ENCODE measurements at regions not wholly inside any gene's neighbourhood (a gene's known extent, or its start where the extent isn't known, plus 50 kb on each side); places are given as distances from the start of the nearest gene placed in this dataset.

DNA sequence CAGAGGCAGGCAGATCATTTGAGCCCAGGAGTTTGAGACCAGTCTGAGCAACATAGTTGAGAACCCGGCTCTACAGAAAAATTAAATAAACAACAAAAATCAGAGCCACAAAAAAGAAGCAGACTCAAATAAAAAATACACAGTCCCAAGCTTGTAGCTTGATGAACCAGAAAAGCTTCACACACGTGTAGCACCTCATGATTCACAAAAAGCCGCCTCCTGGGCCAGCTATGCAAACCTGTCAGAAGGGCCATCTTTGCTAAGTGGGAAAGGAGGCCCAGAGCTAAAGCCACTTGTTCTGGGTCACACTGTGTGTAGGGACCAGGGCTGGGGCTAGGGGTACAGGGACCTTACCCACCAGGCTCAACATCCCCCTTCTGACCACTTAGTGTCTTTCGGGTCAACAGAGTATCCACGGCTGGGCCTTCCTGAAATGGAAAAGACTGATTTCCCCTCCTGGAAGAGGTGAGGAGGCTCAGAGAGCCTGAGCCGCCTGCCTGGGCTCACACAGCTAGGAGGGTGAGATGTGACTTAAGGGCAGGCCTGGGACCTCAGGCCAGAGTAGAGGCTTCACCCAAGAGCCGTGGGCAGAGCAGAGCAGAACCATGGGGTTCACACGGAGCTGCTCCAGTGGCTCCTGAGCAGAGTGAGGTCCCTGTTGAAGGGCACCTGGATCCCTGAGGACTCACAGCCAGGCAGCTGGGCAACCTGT lies 269.6 kb downstream of the PARN start:
- ATAC-seq, result no peak

DNA sequence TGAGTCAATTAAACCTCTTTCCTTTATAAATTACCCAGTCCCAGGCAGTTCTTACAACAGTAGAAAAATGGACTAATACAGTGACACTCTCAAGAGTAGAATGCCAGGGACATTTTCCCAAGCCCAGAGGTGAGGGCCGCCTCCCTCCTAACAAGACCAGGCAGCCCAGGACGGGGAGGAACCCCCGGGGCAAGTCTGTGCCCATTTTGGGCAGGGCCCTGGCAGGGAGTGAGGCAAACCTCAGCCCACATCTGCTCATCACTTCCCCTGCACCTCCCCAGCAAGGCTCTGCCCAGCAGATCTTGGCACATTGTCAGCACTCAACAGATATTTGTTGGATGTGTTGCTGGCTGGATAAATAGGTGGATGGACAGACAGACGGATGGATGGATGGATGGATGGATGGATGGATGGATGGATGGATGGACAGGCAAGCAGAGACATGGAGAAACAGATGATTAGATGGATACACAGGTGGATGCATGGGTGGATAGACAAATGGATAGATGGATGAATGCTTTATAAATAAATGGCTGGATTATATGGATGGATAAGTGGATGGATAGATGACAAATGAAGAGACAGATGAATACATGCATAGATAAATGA lies 271.3 kb downstream of the PARN start:
- peak; percentile 92 for ATAC-seq

DNA sequence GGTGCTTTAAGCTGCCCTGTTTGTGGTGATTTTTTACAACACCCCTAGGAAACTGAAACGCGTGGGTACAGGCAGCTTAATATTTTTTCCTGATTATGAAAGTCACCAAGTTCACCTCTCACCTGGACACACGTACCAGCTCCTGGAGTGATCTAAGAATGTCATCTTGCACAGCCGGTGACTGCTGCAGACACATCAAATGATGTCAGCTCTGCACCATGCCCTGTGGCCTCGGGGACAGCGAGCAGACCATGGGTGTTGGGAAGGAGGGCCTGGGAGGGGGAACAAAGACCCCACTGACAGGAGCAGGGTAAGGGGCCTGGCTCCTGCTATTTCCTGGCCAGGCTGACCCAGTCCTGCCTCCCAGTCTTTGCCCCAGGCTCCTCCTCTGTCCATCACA lies 272.7 kb downstream of the PARN start:
- no peak for ATAC-seq

DNA sequence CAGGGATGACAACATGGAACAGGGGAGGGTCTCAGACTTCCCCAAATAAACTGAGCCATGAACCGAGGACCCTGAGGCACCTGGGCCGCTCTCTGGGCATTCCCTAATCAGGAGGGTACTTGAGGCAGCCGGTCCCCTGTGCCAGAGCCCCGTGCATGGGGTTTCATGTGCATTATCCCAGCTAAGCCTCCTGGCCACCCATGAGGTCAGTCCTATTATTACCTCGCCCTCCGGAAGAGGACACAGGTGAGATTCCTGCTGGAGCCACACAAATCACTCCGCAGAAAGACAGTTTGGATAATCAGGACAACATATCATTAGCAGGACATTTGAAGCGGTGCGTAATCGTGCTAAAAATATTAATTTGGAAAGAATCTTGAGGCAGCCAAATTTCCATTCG lies 274.0 kb downstream of the PARN start:
- no peak for ATAC-seq

DNA sequence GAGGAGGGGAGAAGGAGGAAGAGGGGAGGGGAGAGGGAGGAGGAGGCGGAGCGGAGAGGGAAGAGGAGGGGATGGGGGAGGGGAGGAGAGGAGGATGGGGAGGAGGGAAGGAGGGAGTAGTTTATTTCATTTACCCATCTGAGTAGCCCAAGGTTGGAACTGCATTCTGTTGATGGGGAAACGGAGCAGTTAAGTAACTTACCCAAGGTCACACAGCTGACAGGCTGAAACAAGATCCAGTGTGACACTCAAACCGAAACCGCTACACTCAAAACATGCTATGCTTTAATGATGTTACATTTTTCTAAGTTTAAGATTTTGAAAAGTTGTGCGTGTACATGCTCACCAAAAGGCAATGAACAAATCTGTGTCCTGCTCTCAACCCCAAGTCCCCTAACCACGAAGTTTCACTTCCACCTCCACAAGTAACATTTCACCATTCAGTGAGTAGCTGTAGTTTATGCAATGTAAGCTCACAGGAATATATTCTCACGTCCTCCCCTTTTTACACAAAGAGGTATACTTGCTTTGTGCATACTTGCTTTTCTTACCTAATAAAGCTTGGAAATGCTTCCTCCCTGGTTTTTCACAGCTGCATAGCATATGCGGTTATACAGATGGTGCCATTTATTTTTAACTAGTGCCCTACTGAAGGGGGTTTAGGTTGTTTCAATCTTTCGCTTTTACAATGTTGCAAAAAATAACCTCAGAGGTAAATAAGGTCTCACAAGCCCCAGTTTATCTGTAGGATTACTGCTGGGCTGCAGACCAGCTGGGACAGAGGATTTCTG lies 275.3 kb downstream of the PARN start:
- peak; percentile 33 for ATAC-seq

DNA sequence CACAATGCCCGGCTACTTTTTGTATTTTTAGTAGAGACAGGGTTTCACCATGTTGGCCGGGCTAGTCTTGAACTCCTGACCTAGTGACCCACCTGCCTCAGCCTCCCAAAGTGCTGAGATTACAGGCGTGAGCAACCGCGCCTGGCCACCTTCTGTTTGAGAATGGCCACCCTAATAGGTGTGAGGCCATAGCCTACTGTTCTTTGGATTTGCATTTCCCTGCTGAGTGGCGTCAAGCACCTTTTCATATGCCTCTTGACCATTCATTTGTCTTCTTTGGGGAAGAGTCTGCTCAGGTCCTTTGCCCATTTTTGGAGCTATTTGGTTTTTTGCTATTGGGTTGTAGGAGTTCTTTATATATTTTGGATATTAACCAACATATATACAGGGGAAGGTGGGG lies 276.7 kb downstream of the PARN start:
- no peak for ATAC-seq

DNA sequence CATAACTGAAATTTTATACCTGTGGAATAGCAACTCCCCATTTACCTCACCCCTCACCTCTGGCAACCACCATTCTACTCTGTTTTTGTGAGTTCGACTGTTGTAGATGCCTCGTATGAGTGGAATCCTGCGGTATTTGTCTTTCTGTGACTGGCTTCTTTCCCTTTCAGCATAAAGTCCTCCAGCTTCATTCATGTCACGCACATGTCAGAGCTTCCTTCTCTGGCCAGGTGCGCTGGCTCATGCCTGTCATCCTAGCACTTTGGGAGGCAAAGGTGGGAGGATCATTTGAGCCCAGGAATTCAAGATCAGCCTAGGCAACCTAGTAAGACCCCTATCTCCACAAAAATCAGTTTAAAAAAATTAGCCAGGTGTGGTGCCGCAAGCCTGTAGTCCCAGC lies 278.4 kb downstream of the PARN start:
- no peak for ATAC-seq

DNA sequence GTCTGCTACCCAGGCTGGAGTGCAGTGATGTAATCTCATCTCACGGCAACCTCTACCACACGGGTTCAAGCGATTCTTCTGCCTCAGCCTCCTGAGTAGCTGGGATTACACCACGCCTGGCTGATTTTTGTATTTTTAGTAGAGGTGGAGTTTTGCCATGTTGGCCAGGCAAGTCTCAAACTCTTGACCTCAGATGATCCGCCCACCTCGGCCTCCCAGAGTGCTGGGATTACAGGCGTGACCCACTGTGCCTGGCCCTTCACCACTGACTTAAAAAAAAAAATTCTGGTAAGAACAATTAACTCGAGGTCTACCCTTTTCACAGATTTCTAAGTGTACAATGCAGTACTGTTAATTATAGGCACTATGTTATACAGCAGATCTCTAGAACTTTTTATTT lies 279.4 kb downstream of the PARN start:
- no peak for ATAC-seq

DNA sequence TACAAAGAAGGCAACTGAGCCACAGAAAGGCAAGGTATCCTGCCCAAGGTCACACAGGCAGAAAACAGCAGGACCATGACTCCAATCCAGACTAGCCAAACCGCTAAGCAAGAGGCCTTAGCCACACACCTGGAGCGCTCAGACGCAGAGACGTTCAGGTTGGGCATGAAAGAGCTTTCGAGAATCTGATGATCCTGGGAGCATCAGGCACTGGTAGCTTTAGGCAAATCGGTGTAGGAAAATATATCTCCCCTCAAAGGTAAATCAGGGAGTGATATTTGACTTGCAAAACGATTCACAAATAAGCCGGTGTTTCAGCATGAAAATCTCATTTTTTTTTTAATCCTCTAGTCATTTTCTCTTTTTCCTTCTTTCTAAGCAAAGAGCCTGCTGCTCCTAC lies 279.0 kb downstream of the MRTFB start:
- no peak for ATAC-seq

DNA sequence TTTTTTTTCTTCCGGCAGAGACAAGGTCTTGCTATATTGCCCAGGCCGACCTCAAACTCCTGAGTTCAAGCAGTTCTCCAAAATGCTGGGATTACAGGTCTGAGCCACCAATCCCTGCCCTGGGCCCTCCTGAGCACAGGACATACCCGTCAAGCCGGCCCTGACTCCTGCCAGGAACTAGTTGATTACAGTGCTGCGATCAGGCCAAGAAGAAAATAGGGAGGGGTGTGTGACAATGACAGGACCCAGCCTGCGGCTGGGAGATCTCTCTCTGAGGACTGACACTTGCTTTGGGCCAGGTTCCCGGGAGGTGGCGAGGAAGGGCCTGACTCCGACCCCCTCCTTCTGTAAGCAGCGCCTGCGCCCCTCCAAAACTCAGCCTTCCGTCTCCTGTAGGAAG lies 276.6 kb downstream of the MRTFB start:
- ATAC-seq, result peak; percentile 88

DNA sequence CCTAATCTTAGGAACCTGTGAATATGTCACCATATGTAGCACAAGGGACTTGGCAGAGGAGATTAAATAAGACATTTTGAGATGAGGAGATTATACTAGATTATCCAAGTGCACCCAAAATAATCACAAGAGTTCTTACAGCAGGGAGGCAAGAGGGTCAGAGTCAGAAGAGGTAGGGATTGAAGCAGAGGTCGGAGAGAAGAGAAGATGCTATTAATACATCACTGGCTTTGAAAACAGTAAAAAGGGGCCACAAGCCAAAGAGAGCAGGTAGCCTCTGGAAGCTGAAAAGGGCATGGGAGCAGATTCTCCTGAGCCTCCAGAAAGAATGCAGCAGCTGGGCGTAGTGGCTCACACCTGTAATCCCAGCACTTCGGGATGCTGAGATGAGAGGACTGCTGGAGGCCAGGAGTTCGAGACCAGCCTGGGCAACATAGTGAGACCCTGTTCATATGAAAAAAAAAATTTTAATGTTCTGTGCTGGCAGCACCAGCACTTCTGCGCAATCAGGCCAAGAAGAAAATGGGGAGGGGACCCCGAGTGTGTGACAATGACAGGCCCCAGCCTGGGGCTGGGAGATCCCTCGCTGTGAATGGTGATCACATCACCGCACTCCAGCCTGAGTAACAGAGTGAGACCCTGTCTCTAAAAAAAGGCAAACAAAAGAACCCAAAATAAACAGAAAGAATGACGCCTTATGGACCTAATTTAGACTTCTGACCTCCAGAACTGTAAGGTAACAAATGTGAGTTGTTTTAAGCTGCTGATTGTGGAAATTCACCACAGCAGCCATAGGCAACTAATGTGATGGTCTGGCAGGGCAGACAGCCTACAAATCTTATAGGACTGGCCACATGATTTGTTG lies 275.4 kb downstream of the MRTFB start:
- ATAC-seq, result no peak

DNA sequence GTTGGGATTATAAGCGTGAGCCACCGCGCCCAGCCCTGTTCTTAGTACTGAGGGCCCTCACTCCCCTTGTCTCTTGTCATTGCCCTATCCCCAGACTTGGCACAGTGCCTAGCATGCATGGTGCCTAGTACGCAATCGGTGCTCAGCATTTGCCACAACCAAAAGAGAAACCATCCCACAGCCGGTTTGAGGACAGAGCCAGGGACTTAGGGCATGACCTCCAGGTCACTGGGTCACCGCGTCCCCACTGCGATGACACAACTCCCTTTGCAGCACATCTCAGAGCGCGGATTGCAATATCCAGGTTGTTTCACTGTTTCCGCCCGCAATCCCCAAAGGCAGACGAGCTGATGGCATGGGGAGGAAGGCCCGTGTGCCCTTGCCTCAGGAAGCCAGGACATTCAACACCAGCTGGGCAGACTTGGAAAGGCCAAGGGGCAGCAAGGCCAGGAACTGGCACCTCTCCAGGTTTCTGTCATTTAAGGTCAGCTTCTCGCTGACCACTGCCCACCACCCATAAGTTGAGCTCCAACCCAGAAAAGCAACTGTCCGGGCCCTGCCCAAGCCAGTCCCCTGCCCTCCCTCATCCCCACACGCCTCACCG lies 274.5 kb downstream of the MRTFB start:
- ATAC-seq, result no peak

DNA sequence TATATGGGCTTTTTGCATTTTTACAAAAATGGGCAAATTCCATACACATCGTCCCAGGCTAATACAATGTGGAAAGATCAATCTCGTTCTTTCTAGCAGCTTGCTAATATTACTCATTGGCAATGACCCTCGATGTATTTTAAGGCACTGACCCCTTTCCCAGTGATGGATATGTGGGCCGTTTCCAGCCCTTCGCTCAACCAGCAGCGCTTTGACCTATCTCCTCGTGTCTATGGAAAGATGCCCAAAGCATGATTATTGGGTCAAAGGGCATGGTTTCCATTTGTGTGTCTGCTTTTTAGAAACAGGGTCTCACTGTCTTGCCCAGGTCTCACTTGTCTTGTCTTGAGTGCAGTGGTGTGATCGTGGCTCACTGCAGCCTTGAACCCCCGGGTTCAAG lies 273.8 kb downstream of the MRTFB start:
- no peak for ATAC-seq

DNA sequence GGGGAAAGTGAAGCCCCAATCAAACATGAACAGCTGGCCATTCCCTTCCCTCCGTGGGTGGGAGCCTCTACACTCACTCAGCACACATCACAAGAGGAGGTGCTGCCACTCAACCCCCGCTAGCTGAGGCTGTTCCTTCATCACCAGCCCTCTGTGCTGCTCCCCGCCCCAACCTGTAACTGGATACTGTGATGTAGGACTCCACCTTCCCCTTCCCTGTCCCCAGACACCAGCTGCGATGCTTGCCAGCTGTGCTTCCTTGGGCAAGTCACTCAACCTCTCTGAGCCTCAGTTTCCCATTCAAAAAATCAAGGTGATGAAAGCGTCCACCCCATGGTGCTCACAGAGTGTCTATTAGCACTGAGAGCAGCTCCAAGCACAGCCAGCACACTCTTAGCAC lies 273.2 kb downstream of the MRTFB start:
- no peak for ATAC-seq

DNA sequence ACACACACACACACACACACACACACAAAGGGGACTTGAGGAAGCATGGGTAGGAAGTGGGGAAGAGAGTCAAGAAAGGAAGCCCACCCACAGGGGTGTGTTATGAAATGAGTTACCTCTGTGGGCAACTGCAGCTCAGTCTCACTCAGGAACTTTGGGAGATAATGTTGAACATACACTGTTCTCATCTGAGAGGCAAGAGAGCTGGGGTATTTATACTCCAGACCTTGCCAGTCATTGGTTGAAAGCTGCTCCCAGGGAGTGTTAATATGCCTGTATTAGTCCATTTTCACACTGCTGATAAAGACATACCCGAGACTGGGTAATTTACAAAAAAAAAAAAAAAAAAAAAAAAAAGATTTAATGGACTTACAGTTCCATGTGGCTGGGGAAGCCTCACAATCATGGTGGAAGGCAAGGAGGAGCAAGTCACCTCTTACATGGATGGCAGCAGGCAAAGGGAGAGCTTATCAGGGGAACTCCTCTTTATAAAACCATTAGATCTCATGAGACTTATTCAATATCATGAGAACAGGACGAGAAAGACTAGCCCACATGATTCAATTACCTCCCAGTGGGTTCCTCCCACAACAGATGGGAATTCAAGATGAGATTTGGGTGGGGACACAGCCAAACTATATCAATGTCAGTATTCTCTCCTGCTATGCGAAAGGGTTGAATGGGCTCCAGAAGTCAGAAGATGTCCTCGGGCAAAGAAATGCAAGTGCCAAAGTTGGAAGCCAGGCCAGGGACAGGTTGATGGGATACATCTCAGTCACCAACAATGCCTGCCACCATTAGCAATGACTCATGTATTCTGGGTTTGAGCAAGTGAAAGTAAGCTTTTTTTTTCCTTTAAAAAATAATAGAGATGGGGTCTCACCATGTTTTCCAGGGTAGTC lies 270.5 kb downstream of the MRTFB start:
- no peak for ATAC-seq

DNA sequence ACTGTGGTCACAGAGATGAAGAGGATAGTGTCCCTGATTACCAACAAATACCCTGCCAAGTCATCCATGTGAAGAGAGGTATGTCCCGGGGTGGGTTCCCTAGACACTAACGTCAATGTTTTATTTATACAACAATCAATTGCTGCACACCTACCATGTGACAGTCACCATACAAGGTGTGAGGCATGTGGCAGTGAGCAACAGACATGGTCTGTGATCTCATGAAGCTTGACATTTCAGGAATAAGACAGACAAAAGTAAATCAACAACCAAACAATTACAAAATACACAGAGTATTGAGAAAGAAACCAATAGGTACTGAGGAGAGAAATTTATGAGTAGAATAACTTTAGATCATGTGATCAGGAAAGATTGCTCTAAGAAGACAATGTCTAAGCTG lies 268.6 kb downstream of the MRTFB start:
- ATAC-seq, result no peak

DNA sequence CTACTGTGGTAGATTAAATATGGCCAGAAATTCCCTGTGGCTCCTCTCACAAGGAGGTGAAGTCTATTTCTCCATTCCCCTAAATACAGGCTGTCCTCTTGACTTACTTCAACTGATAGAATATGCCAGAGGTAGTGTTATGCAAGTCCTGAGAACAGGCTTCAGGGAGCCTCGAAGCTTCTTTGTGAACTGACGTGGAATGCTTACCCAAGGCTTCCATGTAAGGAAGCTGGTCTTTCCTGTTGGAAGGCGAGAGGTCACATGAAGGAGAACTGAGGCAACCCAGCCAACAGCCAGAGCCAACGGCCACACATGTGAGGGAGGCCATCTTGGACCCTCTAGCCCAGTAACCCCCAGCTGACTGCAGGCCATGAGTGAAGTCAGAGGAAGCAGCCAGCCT lies 267.9 kb downstream of the MRTFB start:
- ATAC-seq, result peak; percentile 13

DNA sequence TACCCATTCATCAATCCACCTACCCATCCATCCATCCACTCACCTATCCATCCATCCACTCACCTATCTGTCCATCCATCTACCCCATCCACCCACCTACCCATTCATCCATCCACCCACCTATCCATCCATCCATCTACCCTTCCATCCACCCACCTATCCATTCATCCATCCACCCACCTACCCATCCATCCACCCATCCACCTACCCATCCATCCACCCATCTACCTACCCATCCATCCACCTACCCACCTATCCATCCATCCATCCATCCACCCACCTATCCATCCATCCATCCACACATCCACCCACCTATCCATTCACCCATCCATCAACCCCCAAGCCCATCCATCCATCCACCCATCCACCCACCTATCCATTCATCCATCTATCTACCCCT lies 267.1 kb downstream of the MRTFB start:
- ATAC-seq, result no peak

DNA sequence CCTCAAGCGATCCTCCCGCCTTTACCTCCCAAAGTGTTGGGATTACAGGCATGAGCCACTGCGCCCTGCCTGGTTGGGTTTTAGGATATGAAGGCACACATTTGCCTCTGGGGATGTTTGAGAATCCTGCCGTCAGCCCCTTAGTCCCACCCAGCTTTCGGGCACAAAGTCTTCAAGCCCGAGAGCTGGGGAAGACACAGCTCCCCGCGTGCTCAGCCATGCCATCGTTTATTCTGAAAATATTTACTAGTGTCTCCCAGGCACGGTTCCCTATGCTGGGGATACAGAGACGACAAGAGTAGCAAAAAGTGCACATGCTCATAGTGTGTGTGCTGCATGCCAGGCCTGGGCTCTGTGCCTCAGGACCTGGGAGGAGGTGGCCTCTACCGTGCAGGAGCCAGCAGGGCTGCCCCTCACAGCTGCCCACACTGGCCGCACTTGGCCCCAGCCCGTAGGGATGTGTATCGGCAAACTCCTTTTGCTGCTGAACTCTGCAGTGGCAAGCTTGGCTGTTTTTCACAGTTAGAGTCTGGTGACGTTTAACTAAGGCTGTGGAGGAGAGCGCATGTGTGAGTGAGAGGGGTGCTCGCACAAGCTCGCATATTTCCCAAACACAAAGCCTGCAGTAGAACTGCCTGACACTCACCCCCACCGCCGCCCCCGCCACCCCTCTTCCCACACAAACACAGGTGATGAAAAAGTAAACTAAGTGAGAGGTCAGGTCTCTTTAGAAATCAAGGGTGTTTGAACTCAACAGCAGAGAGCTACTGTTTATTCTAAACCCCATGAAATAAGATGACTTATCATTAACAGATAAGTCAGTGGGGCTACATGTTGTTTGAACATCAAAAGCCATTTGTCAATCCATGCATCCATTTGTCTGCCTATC lies 266.4 kb downstream of the MRTFB start:
- peak; percentile 43 for ATAC-seq

DNA sequence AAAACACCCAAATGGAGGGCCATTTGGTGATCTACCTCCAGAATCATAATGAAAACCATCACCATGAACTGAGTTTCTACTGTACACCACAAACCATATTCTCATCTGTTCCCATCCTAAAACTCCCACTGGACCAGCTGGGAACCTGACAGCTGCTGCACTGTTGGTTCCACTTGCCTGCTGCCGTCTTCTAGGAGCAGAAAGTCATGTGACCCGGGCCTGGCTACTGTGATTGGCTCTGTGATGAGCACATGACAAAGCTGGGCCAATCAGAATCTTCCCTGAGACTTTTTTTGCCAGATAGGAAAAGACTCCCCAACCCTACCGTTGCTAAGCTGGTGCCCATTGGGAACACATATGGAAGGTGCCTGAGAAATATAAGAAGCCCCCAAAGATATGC lies 264.2 kb downstream of the MRTFB start:
- no peak for ATAC-seq
